A549 (cell line): ENCODE measurements at regions not wholly inside any gene's neighbourhood (a gene's known extent, or its start where the extent isn't known, plus 50 kb on each side); places are given as distances from the start of the nearest gene placed in this dataset.
A peak's percentile ranks its signal among the peaks of the same experiment; 100 is the strongest.

Source experiments
- ATAC-seq, 2 experiments: fragments of 200-7000 bp in 1 of 2; fragments of >200 bp in 1 of 2; cut with Nextera tagmentation in 1 of 2; cut with Tn5 transposase in 1 of 2; 3 replicates each; pipeline versions ENCODE4 v1.8.0 to v1.9.1; 2018 to 2020; ENCODE audit warnings: mild to moderate bottlenecking in 1 of 2, moderate library complexity in 1 of 2
- CTCF ChIA-PET: fragments of 300-600 bp; sonication (Branson Sonifier 250); formaldehyde crosslinking; extraction: SDS; loops from one replicate; lab custom pipeline; 2021; ENCODE audit warnings: antibody characterized with exemption, inconsistent platforms; lab: Yijun Ruan, JAX
- POLR2A ChIA-PET: fragments of 350-600 bp; formaldehyde crosslinking; extraction: SDS; loops from one replicate; lab custom pipeline; 2021; ENCODE audit warnings: antibody characterized with exemption, inconsistent platforms; lab: Yijun Ruan, JAX
- DNase-seq, 2 experiments: peaks; one replicate each; pipeline versions ENCODE4 v3.0.0 to v3.0.0-alpha.2; 2011 to 2016; ENCODE audit warnings: low read depth in 1 of 2, low spot score in 1 of 2
- FAIRE-seq: peaks from 2 replicates; lab custom pipeline; 2011; peaks lifted over from hg19 to GRCh38; lab: Jason Lieb, UNC
- H3K27ac ChIP-seq, 2 experiments: fragments of >200 bp; sonication (Bioruptor Twin); formaldehyde crosslinking; 3 replicates each; pipeline ENCODE4 v1.5.1; 2016 to 2017
- H3K4me1 ChIP-seq: fragments of >200 bp; sonication (Bioruptor Twin); formaldehyde crosslinking; 3 replicates; pipeline ENCODE4 v1.6.1; 2016
- H3K4me2 ChIP-seq: fragments of >200 bp; sonication (Bioruptor Twin); formaldehyde crosslinking; 3 replicates; pipeline ENCODE4 v1.6.1; 2016
- H3K4me3 ChIP-seq: fragments of >200 bp; sonication (Bioruptor Twin); formaldehyde crosslinking; 3 replicates; pipeline ENCODE4 v1.5.1; 2016
- H3K9me3 ChIP-seq: fragments of >200 bp; sonication (Bioruptor Twin); formaldehyde crosslinking; 3 replicates; pipeline ENCODE4 v1.6.1; 2016
- BHLHE40 ChIP-seq: IDR thresholded peaks from 2 replicates; pipeline ENCODE4 v1.6.1; 2012; ENCODE audit warnings: low read depth, low read length, inconsistent platforms
- CBX2 ChIP-seq: fragments of 200-600 bp; sonication (generic); IDR thresholded peaks from 2 replicates; pipeline ENCODE4 v1.6.1; 2016; ENCODE audit warnings: low read depth, mild to moderate bottlenecking, borderline replicate concordance
- CHD2 ChIP-seq: fragments of 150-350 bp; IDR thresholded peaks from 2 replicates; pipeline ENCODE4 v1.6.1; 2014; ENCODE audit warnings: low read length; ENCODE audit not compliant: partially characterized antibody
- EP300 ChIP-seq, 2 experiments: fragments of >200 bp; sonication (Bioruptor Twin); formaldehyde crosslinking; IDR thresholded peaks; 2 replicates in 1 of 2; 3 replicates in 1 of 2; pipeline ENCODE4 v1.6.1; 2016 to 2017
- HOXA7 ChIP-seq: fragments of 250-450 bp; sonication (Bioruptor Pico); IDR thresholded peaks from 2 replicates; pipeline ENCODE4 v1.5.0; 2020; ENCODE audit warnings: mild to moderate bottlenecking, moderate library complexity
- HOXB5 ChIP-seq: fragments of 250-450 bp; sonication (Bioruptor Pico); IDR thresholded peaks from 2 replicates; pipeline ENCODE4 v1.5.0; 2020; ENCODE audit warnings: mild to moderate bottlenecking, moderate library complexity
- JUN ChIP-seq, 2 experiments: fragments of >200 bp; sonication (Bioruptor Twin); formaldehyde crosslinking; IDR thresholded peaks; 2 replicates in 1 of 2; 3 replicates in 1 of 2; pipeline ENCODE4 v1.6.1; 2016 to 2017
- KDM1A ChIP-seq: fragments of 200-600 bp; sonication (generic); IDR thresholded peaks from 2 replicates; pipeline ENCODE4 v1.6.1; 2016; ENCODE audit warnings: low read depth, mild to moderate bottlenecking
- MYC ChIP-seq: IDR thresholded peaks from 2 replicates; pipeline ENCODE4 v1.6.1; 2012; ENCODE audit warnings: mild to moderate bottlenecking, inconsistent platforms, low read length, improper control_type of control experiment, borderline replicate concordance
- NFE2L2 ChIP-seq: fragments of 150-350 bp; conservative IDR thresholded peaks from 2 replicates; pipeline ENCODE4 v1.6.1; 2014; ENCODE audit warnings: low read length
- NPAS2 ChIP-seq: fragments of 250-450 bp; sonication (Bioruptor Pico); IDR thresholded peaks from 2 replicates; pipeline ENCODE4 v1.8.0; 2022; ENCODE audit warnings: mild to moderate bottlenecking, moderate library complexity, borderline replicate concordance
- PHF8 ChIP-seq: fragments of 200-600 bp; sonication (generic); IDR thresholded peaks from 2 replicates; pipeline ENCODE4 v1.6.1; 2016; ENCODE audit warnings: low read depth, mild to moderate bottlenecking, antibody characterized with exemption, moderate library complexity, borderline replicate concordance
- POLR2A ChIP-seq: IDR thresholded peaks from 2 replicates; pipeline ENCODE4 v1.6.1; 2012; ENCODE audit warnings: mild to moderate bottlenecking, low read length
- RAD21 ChIP-seq, 2 experiments: fragments of >200 bp in 1 of 2; sonication (Bioruptor Twin) in 1 of 2; formaldehyde crosslinking in 1 of 2; IDR thresholded peaks in 1 of 2; conservative IDR thresholded peaks in 1 of 2; 2 replicates in 1 of 2; 3 replicates in 1 of 2; pipeline ENCODE4 v1.6.1; 2012 to 2018; ENCODE audit warnings: inconsistent platforms in 1 of 2
- RCOR1 ChIP-seq: fragments of 150-350 bp; IDR thresholded peaks from 2 replicates; pipeline ENCODE4 v1.6.1; 2014; ENCODE audit warnings: antibody characterized with exemption, low read length, low read depth
- RNF2 ChIP-seq: fragments of 200-600 bp; sonication (generic); IDR thresholded peaks from 2 replicates; pipeline ENCODE4 v1.6.1; 2016; ENCODE audit warnings: low read depth, mild to moderate bottlenecking, antibody characterized with exemption, moderate library complexity, borderline replicate concordance
- ZFP36 ChIP-seq: fragments of 450-650 bp; IDR thresholded peaks from 2 replicates; pipeline ENCODE4 v1.6.1; 2014; ENCODE audit warnings: borderline replicate concordance; ENCODE audit not compliant: partially characterized antibody
- ZNF302 ChIP-seq: fragments of 250-450 bp; sonication (Bioruptor Pico); IDR thresholded peaks from 2 replicates; pipeline ENCODE4 v1.9.0; 2021; ENCODE audit warnings: inconsistent platforms, mild to moderate bottlenecking, moderate library complexity
- ZSCAN20 ChIP-seq: fragments of 250-450 bp; sonication (Bioruptor Pico); IDR thresholded peaks from 2 replicates; pipeline ENCODE4 v1.8.0; 2022; ENCODE audit warnings: mild to moderate bottlenecking, moderate library complexity
- WGBS: methylation state at CpG from one replicate; pipeline ENCODE4 v1.1.6; 2017; ENCODE audit errors: missing lambda C conversion rate; 5-methylcytosine and 5-hydroxymethylcytosine counted together
- TF ChIP-seq, protein P1 (sequence below): IDR thresholded peaks from 2 replicates; pipeline ENCODE4 v1.6.1; 2012
- TF ChIP-seq, protein P2 (sequence below): fragments of >200 bp; sonication (Bioruptor Twin); formaldehyde crosslinking; IDR thresholded peaks from 2 replicates; pipeline ENCODE4 v1.6.1; 2016
- TF ChIP-seq, protein P3 (sequence below): IDR thresholded peaks from 2 replicates; pipeline ENCODE4 v1.6.1; 2012
- TF ChIP-seq, protein P4 (sequence below): fragments of 150-350 bp; IDR thresholded peaks from 2 replicates; pipeline ENCODE4 v1.6.1; 2014; ENCODE audit warnings: low read depth, mild to moderate bottlenecking, low read length
- TF ChIP-seq, protein P5 (sequence below): fragments of >200 bp; sonication (Bioruptor Twin); formaldehyde crosslinking; IDR thresholded peaks from 3 replicates; pipeline ENCODE4 v1.6.1; 2016
- TF ChIP-seq, protein P6 (sequence below): fragments of >200 bp; sonication (Bioruptor Twin); formaldehyde crosslinking; IDR thresholded peaks from 3 replicates; pipeline ENCODE4 v1.5.1; 2016

DNA sequence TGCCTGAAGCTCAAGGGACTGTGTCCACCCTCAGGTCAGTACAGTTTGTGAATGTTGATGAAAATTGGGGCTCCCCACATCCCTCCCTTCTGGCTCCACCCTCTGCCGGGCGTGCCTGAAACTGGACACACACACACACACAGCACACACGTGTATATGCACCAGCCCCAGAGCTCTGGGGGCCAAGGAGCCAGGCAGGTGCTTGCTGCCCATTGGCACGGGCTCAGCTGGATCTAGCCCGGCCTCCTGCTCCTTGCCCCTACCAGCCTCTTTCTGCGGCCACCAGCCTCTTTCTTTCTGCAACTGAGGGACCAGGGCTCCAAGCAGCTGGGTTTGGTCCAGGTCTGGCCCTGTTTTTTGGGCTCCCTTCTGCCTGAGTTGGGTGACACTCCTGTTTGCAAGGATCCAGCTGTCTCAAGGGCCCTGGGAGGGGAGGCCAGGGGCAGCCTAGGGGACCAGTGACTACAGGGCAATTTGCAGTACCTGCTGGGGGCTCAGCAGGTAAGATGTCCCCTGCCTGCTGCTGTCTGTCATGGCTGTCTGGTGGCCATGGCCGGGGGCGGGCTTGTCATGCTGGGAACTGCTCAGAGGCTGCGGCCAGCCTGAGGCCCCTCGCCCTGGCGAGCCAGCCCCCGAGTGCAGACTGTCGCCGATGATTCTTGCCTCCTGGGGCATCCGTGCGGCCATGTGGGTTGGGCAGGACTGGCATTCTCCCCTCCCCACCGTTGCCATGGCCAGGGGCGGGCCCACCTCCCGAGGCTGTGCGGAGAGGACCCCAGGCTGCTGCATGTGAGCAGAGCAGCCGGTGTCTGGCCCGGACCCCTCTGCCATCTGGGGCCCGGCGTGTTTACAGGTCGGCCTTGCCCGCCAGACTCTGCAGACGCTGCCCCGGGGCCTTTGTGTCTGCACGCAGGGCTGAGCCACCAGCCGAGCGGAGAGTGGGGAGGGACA, 51.5 kb upstream of the PPARA start:
- ChIA-PET CTCF (interaction anchor here (1.0 to 2.4 kb wide), 5 partner anchors 9 to 92 kb away, joined by 3 to 10 read pairs (median 4); no protein-coding TSS in a partner anchor), POLR2A (no interaction called here)
- Histone ChIP-seq H3K9me3 (no peaks in the 10 kb centered on the region), H3K4me2 (no peak overlapping the region), H3K4me1 (peaks cover 83% of the 10 kb centered on the region), H3K4me3 (no peak overlapping the region), H3K27ac (peak overlapping the region in 1 of 2 experiments; percentile 64; a peak in 3 of 6 replicates)
- FAIRE-seq (no peak), ATAC-seq (no peak; a peak in 1 of 6 replicates), DNase-seq (no peak)
- 91% methylated on average over 15 of the region's 31 CpGs for WGBS
- TF ChIP-seq CHD2, result no peak
- TF ChIP-seq HOXB5, result no peak
- no peak for TF ChIP-seq MYC
- no peak for TF ChIP-seq ZNF302 (CRISPR knock-in tag)
- TF ChIP-seq, protein P1, sequence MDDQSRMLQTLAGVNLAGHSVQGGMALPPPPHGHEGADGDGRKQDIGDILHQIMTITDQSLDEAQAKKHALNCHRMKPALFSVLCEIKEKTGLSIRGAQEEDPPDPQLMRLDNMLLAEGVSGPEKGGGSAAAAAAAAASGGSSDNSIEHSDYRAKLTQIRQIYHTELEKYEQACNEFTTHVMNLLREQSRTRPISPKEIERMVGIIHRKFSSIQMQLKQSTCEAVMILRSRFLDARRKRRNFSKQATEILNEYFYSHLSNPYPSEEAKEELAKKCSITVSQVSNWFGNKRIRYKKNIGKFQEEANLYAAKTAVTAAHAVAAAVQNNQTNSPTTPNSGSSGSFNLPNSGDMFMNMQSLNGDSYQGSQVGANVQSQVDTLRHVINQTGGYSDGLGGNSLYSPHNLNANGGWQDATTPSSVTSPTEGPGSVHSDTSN, result no peak

DNA sequence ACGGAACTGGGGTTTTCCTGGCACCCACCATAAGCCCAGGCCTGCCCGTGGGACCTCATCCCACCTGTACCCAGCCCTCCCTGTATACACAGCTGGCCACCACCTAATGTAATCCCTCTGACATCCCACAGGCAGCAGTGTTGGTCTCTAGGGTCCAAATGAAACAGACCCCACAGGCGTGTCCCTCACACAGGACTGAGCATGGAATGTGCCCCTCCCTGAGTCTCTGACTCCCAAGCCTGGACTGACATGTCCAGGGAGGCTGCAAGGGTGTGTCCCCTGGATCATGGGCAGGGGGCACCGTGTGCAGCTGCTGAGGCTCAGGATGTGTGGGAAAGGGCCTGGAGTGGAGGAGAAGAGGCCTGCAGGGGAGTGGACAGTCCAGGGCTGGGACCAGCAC, 50.6 kb upstream of the PPARA start:
- ChIA-PET CTCF (interaction anchor here (2.4 kb wide), 1 partner anchor 93 kb away, joined by 10 read pairs; no protein-coding TSS in a partner anchor), POLR2A (no interaction called here)
- H3K4me1 ChIP-seq, result peaks cover 84% of the 10 kb centered on the region
- 76% methylated on average over 3 of the region's 4 CpGs for WGBS
- ATAC-seq (peak in 1 of 2 experiments; percentile 14; a peak in 3 of 6 replicates), DNase-seq (no peak), FAIRE-seq (no peak)
- no peaks in the 10 kb centered on the region for H3K9me3 ChIP-seq
- no peak overlapping the region for H3K4me2 ChIP-seq
- TF ChIP-seq ZSCAN20, result no peak
- TF ChIP-seq RNF2, result no peak
- TF ChIP-seq NPAS2 (CRISPR knock-in tag), result no peak
- TF ChIP-seq, protein P2, sequence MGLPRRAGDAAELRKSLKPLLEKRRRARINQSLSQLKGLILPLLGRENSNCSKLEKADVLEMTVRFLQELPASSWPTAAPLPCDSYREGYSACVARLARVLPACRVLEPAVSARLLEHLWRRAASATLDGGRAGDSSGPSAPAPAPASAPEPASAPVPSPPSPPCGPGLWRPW, result no peak
- TF ChIP-seq, protein P3, sequence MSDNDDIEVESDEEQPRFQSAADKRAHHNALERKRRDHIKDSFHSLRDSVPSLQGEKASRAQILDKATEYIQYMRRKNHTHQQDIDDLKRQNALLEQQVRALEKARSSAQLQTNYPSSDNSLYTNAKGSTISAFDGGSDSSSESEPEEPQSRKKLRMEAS, result no peak
- TF ChIP-seq KDM1A, result no peak
- TF ChIP-seq PHF8, result no peak
- no peak for TF ChIP-seq CHD2
- no peak for TF ChIP-seq RCOR1
- TF ChIP-seq POLR2A, result no peak
- TF ChIP-seq NFE2L2, result no peak
- no peak for TF ChIP-seq CBX2
- TF ChIP-seq, protein P4, sequence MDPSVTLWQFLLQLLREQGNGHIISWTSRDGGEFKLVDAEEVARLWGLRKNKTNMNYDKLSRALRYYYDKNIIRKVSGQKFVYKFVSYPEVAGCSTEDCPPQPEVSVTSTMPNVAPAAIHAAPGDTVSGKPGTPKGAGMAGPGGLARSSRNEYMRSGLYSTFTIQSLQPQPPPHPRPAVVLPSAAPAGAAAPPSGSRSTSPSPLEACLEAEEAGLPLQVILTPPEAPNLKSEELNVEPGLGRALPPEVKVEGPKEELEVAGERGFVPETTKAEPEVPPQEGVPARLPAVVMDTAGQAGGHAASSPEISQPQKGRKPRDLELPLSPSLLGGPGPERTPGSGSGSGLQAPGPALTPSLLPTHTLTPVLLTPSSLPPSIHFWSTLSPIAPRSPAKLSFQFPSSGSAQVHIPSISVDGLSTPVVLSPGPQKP, result no peak
- no peak for TF ChIP-seq EP300 (IDR thresholded peaks at IDR 0.05)
- H3K4me3 ChIP-seq, result no peak overlapping the region
- H3K27ac ChIP-seq, result peak overlapping the region in 1 of 2 experiments; percentile 64; a peak in 4 of 6 replicates

DNA sequence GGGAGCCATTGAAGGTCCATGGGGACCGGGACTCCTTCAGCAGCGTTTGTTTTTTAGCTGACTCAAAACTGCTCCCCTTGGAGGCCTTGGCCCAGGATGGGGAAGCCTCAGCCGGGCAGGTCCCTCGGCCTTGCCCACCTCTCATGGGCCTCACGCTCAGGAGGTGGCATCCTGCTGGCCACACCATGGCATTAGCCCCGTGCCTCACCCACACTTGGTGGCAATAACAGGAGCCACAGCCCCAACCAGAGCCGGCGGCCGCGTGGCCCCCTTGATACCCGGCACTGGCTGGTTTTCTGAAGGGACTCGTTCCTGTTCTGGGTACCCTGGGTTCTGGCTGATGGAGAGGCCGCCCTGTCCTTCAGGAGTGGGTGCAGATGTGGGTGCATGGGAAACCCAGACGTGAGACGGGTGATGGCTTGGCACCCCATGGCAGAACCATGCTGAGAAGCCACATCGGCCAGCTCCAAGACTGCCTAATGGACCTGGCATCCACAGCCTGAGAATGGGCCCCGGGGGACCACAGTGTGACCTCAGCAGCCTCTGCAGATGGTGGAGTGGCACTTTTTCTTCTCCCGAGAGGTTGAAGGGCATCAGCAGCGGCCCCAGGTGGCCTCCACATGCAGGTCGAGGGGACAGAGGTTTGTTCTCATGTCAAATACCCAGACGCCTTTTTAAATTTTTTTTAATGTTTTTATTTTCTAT, 49.8 kb upstream of the PPARA start:
- ChIA-PET CTCF (no interaction called here), POLR2A (no interaction called here)
- no peaks in the 10 kb centered on the region for H3K9me3 ChIP-seq
- FAIRE-seq (no peak), ATAC-seq (no peak), DNase-seq (no peak)
- H3K27ac ChIP-seq, result peak overlapping the region in 1 of 2 experiments; percentile 64; a peak in 3 of 6 replicates
- no peak overlapping the region for H3K4me3 ChIP-seq
- H3K4me1 ChIP-seq, result peaks cover 88% of the 10 kb centered on the region
- 85% methylated on average over 20 of the region's 21 CpGs for WGBS
- H3K4me2 ChIP-seq, result no peak overlapping the region
- TF ChIP-seq, protein P5, sequence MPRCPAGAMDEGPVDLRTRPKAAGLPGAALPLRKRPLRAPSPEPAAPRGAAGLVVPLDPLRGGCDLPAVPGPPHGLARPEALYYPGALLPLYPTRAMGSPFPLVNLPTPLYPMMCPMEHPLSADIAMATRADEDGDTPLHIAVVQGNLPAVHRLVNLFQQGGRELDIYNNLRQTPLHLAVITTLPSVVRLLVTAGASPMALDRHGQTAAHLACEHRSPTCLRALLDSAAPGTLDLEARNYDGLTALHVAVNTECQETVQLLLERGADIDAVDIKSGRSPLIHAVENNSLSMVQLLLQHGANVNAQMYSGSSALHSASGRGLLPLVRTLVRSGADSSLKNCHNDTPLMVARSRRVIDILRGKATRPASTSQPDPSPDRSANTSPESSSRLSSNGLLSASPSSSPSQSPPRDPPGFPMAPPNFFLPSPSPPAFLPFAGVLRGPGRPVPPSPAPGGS, result no peak
- TF ChIP-seq JUN (IDR thresholded peaks at IDR 0.05) (no peak), HOXA7 (CRISPR knock-in tag) (no peak), ZFP36 (no peak), BHLHE40 (no peak), POLR2A (no peak), RAD21 (conservative IDR thresholded peaks at IDR 0.05 in 1 of 2, IDR thresholded peaks at IDR 0.05 in 1 of 2) (no peak)
- TF ChIP-seq, protein P2, result no peak
- TF ChIP-seq, protein P6, sequence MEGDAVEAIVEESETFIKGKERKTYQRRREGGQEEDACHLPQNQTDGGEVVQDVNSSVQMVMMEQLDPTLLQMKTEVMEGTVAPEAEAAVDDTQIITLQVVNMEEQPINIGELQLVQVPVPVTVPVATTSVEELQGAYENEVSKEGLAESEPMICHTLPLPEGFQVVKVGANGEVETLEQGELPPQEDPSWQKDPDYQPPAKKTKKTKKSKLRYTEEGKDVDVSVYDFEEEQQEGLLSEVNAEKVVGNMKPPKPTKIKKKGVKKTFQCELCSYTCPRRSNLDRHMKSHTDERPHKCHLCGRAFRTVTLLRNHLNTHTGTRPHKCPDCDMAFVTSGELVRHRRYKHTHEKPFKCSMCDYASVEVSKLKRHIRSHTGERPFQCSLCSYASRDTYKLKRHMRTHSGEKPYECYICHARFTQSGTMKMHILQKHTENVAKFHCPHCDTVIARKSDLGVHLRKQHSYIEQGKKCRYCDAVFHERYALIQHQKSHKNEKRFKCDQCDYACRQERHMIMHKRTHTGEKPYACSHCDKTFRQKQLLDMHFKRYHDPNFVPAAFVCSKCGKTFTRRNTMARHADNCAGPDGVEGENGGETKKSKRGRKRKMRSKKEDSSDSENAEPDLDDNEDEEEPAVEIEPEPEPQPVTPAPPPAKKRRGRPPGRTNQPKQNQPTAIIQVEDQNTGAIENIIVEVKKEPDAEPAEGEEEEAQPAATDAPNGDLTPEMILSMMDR, result no peak
